GM12874 (cell line): ENCODE measurements at regions not wholly inside any gene's neighbourhood (a gene's known extent, or its start where the extent isn't known, plus 50 kb on each side); places are given as distances from the start of the nearest gene placed in this dataset.

ENCODE experiments used
- TF ChIP-seq, protein P1 (sequence below): IDR thresholded peaks from 2 replicates; pipeline ENCODE4 v1.5.1; 2011; ENCODE audit warnings: low read depth, mild to moderate bottlenecking, control low read depth, low read length, moderate library complexity; ENCODE audit not compliant: insufficient read depth

- TF ChIP-seq, protein P1, sequence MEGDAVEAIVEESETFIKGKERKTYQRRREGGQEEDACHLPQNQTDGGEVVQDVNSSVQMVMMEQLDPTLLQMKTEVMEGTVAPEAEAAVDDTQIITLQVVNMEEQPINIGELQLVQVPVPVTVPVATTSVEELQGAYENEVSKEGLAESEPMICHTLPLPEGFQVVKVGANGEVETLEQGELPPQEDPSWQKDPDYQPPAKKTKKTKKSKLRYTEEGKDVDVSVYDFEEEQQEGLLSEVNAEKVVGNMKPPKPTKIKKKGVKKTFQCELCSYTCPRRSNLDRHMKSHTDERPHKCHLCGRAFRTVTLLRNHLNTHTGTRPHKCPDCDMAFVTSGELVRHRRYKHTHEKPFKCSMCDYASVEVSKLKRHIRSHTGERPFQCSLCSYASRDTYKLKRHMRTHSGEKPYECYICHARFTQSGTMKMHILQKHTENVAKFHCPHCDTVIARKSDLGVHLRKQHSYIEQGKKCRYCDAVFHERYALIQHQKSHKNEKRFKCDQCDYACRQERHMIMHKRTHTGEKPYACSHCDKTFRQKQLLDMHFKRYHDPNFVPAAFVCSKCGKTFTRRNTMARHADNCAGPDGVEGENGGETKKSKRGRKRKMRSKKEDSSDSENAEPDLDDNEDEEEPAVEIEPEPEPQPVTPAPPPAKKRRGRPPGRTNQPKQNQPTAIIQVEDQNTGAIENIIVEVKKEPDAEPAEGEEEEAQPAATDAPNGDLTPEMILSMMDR, result no peak
Measured at GRCh38 chr14:34345718-34346465, 116.1 kb downstream of the SPTSSA start.

GRCh38 chr14:34344318-34344717 is 117.7 kb downstream of the SPTSSA start:
- TF ChIP-seq, protein P1, result no peak

GRCh38 chr14:34340025-34340625 is 121.9 kb downstream of the SPTSSA start:
- TF ChIP-seq, protein P1, result no peak

DNA sequence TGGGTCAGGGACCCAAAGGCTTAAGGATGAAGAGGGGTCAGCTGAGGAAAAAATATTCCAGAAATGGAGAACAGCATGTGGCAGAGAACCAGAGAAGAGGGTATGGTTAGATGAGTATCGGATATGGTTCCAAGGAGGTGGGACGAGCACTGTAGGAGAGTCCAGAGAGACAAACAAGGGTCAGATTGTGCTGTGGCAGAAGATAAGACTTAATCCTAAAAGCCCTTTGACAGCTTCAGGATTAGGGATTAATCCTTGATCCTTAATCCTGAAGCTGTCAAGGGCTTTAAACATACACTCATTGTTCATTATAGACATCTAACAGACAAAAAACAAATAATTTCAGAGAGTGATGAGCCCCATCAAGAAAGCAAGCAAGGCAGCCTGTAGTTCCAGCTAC is 124.0 kb downstream of the SPTSSA start:
- TF ChIP-seq, protein P1, result no peak

DNA sequence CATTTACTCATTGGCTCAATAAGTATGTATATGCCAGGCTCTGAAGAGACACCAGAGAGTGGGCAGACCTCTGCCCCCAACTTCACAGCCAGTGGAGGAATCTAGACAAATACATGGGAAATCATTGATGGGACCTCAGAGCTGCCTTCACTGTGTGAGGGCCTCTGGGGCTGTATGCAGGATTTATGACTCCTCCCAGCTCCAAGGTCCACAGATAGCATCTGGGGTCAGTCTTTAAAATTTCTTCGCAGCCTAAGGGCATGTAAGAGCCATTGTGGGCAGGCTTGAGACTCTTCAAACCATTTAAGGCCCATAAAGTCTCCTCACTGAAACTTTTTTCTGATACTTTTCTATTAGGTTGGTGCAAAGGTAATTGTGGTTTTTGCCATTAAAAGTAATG is 125.5 kb downstream of the SPTSSA start:
- TF ChIP-seq, protein P1, result no peak

DNA sequence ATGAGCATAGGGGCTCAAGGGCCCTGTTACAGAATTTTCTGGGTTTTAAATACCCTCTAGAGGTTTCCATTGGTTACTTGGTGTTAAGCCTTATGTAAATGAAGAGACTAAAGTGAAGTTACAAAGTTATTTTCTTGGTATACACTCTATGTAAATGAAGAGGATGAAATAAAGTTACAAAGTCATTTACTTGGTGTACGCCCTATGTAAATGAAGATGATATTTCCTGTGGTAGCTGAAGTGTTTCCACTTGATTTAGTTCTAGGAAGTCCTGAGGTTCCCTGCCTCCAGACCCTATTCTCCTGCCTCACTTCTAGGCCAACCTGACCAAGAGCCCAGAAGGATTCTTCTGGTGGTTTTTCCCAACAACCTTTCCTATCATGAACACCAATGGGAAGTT is 126.1 kb downstream of the SPTSSA start:
- TF ChIP-seq, protein P1, result no peak

DNA sequence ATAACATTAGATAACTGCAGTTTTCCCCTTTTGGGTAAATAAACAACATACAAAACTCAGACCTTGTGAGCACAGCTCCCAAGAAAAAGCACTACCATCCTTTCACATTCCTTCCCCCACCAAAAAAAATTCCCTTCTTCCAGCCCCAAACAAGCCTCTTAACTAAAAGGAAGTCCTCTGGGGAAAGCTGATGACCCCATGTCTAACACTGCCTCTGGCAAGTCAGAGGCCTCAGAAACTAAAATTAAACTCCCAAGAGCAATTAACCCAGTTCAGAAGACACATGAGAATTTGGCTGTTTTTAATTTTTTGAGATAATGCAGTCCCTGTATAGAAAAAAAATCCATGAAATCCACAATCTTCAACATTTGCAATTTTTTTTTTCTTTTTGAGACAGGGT is 127.7 kb downstream of the SPTSSA start:
- TF ChIP-seq, protein P1, result no peak
